ENCODE measurements at regions not wholly inside any gene's neighbourhood (a gene's known extent, or its start where the extent isn't known, plus 50 kb on each side); places are given as distances from the start of the nearest gene placed in this dataset.

GRCh38 chr10:53422223-53422888 is 649.8 kb upstream of the MBL2 start:
- TF ChIP-seq CTCF (IDR thresholded peaks at IDR 0.05) (no peak), POLR2A (IDR thresholded peaks at IDR 0.05) (no peak)

Data from esophagus squamous epithelium (tissue), 4 donors.